Urothelium cell line (cell line): ENCODE measurements at regions not wholly inside any gene's neighbourhood (a gene's known extent, or its start where the extent isn't known, plus 50 kb on each side); places are given as distances from the start of the nearest gene placed in this dataset.

Source experiments
- DNase-seq: peaks from one replicate; pipeline ENCODE4 v3.0.0; 2011; ENCODE audit warnings: low spot score, mixed read lengths
- FAIRE-seq: peaks from 2 replicates; lab custom pipeline; 2011; peaks lifted over from hg19 to GRCh38; lab: Jason Lieb, UNC

DNA sequence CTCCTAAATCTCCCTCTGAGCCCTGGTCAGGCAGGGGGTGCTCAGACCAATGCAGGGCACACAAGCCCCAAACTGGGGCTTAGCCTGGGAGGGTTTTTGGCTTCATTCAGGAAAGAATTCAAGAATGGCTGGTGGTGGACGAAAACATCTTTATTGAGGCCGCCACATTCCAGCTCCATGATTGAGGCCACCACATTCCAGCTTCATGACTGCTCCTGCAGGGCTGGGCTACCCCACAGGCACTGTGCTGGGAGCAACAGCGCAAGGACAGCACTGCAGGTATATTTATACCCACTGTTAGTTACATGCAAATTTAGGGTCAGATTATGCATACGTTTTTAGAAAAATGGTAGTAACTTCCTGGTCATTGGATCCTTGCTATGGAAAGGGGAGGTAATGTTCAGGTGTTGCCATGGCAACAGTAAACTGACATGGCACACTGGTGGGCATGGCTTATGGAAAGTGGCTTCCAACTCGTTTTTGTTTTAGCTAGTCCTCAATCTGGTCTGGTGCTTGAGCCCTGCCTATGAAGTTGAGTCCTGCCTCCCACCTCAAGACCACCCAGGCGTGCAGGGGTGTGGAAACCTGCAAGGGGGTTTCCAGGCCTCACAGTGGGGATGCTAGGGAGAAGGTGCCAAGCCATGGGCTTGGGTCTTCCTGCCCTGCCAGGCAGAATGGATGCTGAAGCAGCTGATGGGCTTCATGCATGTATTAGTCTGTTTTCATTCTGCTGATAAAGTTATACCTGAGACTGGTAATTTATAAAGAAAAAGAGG is 348.7 kb upstream of the AJAP1 start:
- FAIRE-seq (no peak), DNase-seq (peak; percentile 62)

DNA sequence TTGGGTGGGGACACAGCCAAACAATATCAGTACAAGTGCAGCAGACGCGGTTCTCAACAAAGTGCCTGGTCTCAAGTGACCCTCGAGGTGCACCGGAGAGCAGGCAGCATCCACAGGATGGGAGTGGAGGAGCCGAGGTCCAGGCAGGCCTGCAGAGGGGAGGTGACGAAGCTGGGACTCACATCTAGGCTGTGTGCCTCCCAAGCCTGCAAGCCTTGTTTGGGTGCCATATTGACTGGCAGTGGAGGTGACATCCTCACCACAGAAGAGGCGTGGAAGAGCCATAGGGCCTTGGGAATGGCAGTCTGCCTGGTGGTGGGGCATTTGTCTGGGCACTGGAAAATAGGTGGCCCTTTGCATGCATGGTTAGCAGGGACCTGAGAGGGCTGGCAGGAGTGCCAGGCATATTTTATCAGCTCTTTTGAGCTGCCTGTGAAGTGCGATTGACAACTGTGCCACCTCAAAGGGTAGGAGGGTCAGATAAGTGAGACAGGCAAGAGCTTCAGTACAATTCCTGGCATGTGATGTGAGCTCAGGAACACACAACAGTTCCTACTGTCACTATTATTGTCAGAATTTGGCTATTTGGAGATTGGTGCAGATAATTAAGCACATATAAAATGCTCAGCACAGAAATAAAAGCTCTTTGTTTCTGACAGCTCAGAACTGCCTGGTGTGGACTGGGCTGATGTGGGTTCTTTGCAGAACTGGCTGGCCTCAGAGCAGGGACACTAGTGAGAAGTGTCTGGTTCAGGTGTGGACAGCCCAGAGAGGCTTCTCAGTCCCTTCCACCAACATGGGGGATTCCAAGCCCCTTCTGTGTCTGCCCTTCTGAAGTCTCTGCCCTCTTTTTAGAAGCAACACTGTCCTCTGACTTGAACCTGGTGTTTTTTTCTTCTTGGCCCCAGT is 347.6 kb upstream of the AJAP1 start:
- FAIRE-seq (no peak), DNase-seq (no peak)

DNA sequence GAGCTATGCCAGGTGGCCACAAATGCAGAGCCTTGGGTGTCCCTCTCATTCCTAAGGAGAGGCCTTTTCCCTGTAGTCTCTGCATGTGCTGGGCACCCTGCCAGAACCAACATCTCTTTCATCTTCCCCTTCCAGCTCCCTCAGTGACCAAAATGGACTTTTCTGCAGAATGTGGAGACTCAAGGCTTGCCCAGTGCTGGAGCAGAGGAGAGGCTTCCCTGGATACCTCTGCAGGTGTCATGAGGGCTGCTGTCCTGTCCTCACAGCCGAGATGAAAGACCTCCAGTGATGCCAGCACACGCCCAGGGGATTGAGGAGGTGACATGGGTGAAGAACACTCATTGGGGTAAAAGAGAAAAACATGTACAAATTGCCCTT is 347.0 kb upstream of the AJAP1 start:
- FAIRE-seq (no peak), DNase-seq (no peak)

DNA sequence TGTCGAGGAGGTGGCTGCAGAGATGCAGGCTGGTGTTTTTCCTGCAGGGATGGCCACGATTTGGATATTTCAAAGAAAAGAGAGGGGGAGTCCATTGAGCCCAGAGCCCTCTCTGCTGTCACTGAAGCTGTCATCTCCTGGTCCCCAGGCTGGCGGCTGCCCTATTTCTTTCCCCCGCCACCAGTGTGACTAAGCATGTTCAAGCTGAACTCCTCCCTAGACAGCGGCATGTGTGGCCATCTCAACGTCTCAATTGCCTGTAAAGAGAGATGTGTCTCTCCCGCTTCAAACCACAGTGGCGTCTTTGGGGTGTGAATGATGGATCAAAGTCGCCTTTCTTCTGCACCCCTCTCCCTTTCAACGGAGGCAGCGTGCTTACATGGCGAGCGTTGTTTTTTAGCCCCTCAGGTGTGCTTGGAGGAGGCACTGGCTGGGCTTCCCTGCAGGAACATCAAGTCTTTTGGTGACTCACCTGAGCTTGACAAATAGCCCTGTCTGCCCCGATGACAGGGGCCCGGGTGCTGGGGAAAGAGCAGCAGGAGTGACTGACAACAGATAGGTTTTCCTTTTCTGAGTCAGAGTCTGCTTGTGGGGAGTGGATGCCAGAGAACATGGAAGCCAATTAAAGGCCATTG is 346.4 kb upstream of the AJAP1 start:
- DNase-seq = no peak
- FAIRE-seq = no peak

DNA sequence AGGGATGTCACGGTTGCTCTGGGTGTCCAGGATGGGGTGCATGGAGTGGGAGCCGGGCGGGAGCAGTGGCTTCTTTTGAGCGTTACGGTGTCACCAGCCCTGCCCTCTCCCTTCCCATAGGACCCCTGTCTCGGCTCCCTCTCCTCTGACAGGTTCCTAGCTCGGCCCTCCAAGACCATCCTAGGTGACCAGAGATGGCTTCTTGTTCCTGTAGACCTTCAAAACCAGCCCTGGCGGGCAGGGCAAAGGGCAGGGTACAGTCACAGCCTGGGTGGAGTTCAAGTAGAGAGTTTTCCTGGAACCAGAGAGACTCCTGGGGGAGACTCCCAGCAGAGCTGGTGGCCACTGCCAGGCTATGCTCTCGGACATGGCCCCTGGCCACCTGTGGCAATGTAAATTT is 345.6 kb upstream of the AJAP1 start:
- FAIRE-seq (no peak), DNase-seq (no peak)

DNA sequence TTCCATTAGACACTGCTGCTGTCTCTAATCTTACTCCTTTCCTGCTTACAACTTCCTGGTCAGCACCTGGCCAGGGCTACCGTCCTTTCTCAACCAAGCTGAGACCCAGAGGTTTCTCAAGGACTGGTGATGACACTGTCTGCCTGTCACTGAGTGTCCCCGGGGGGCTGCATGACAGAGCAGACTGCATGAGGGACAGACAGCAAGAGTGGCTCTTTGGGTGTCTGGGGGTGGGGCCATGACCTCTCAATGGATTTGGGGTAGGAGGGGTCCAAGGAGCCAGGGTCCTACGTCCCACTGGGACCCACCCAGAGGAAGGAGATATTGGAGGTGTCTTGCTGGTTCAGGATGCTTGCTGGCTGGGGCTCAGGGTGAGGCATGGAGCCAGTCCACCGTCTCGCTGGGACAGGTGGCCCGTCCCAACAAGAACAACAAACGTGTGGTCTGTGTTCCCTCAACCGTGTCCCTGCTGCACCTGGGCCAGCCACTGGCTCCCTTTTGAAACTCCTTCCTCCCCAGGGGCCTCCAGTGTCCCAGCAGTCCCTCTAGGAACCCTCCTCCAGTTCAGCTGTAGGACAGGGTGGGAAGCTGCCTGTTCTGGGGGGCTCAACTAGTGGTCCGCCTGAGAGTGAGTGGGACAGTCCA is 344.6 kb upstream of the AJAP1 start:
- FAIRE-seq (no peak), DNase-seq (no peak)

DNA sequence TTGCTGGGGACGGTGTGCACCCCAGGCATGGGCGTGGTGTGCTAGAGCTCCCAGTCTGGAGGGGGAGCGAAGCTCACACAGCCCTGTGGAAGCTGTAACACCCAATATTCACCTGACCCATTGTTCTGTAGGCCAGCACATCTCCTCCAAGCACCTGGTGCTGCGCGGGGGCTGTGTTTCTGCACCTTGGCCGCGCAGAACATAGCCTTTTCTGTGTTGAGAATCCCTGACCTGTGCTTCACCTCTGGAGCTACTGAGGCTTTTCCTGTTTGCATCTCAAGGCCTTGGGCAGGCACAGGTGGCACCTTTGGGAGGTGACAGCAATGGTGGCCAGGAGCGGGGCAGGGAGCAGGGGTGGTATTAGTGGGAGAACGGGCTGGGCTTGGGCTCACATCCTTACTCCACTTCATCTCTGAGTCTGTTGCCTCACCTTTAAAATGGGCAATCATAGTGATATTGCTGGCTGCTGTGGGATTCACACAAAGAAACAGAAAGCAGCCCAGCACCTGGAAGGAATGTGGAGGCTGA is 343.9 kb upstream of the AJAP1 start:
- FAIRE-seq (no peak), DNase-seq (no peak)

DNA sequence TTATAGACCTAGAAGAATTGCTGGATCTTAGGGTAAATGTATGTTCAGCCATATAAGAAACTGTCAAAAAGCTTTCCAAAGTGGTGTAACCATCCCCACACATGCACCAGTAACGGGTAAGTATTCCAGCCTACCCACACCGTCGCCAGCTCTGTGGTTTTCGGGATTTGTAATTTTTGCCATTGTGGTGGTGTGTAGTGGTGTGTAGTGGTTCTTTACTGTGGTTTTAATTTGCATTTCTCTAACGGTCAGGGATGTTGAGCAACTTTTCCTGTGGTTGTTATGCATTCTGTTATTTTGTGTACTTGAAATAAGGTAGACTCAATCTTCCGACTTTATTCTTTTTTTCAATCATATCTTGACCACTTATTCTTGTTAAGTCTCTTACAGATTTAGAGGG is 342.4 kb upstream of the AJAP1 start:
- DNase-seq (no peak), FAIRE-seq (no peak)

DNA sequence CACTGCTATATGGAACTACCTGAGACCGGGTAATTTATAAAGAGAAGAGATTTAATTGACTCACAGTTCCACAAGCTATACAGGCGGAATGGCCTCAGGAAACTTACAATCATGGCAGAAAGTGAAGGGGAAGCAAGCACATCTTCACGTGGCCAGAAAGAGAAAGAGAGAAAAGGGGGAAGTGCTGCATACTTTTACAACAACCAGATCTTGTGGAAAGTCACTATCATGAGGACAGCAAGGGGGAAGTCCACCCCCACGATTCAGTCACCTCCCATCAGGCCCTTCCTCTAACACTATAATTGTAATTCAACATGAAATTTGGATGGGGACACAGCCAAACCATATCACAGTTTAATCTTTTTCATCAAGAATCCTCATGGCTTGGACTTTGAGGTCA is 339.2 kb upstream of the AJAP1 start:
- no peak for FAIRE-seq
- no peak for DNase-seq

DNA sequence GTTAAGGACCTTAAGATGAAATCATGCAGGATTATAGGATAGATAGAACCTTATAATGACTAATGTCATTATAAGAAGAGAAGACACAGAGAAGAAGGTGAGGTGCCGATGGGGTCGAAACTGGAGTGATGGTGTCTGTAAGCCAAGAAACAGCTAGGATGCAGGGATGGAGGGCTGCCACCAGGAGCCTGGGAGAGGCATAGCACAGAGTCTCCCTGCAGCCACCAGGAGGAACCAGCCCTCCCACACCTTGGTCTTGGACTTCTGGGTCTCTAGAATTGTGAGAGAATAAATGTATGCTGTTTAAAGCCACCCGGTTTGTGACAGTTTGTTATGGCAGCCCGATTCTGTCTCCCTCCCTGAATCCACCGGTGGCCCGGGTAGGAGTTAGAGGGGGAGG is 337.2 kb upstream of the AJAP1 start:
- FAIRE-seq (no peak), DNase-seq (no peak)

DNA sequence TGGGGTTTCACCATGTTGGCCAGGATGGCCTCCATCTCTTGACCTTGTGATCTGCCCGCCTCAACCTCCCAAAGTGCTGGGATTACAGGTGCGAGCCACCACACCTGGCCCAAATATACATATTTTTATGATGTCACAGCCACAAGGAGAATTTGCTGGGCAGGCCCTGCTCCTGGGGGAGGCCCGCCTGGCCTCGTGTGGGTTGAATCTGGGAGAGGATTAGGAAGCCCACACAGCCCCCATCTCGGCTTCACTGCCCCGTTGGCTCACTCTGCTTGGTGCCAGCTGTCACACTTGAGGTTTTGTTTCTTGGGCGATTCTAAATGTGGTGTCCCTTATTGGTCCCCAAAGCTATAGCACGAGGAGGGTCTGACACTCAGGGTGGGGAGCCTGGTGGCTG is 335.7 kb upstream of the AJAP1 start:
- DNase-seq (no peak), FAIRE-seq (no peak)

DNA sequence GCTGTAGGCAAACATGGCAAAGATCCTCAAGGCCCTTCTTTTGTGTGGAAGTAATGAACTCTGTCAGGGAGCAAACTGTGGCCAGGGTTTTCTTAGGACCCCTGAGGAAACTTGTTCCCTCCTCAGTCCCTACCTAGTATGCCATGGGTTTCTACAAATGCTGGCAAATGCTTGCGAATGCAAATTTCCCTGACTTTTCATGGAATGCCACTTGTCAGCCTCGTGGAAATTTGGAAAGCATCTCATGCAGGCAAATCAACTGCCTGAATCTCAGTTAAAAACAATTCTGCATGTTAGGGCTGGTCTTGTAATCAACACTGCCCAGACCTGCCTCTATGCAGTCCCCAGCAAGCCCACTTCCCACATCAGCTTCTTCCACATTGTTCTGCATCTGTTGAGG is 334.9 kb upstream of the AJAP1 start:
- DNase-seq (no peak), FAIRE-seq (no peak)

DNA sequence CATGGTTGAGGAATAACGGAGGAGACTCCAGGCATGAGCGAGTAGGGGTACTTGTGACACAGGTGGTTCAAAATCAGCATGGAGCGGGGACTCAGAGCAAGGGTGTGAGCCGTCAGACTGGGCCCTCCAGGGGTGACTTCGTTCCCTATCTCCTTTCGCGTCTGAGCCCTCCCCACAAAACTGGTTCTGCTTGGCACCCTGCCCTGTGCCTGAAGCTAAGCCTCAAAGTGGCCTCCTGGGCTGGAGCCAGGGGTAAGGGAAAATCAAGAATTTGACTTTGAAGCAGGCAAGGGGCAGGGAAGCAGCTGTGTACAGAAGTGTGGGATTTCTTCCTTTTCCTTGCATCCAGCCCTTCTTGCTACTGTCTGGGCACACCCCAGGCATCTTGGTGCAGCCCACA is 331.5 kb upstream of the AJAP1 start:
- FAIRE-seq (no peak), DNase-seq (no peak)

DNA sequence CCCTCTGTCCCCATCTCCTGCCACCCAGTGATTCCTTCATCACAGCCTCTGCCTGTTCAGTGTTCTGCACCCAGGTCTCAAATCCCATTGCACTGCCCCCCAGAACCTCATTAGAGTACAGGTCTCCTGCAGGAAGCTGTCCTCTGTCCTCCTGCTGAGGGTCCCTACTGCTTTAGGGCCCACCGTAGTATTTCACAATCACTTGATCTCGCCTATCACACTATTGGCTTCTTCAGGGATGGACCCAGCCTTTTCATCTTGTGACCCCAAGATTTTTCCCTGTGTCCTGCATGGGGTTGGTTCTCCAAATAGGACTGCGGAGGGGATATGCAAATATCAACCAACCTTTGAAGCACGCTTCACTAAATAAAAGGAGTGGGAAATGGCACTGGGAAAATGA is 331.1 kb upstream of the AJAP1 start:
- FAIRE-seq (no peak), DNase-seq (no peak)

DNA sequence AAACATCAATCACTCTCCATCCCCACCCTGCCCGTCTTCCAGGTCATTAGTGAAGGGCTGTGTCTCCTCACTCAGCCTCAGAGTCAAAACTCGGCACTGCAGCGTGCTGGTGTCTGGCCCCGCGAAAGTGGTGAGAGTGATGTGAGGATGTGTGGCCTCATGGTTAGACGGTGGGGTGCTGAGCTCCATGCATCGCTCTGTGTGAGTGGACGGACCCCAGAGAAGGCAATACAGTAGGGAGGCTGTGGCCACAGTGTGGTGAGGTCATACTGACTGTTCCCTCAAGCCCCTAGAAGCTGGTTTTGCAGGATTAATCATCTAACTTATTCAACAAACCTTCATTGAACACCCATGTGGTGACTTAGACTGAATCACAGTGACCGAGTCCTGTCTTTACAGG is 329.9 kb upstream of the AJAP1 start:
- FAIRE-seq = no peak

DNA sequence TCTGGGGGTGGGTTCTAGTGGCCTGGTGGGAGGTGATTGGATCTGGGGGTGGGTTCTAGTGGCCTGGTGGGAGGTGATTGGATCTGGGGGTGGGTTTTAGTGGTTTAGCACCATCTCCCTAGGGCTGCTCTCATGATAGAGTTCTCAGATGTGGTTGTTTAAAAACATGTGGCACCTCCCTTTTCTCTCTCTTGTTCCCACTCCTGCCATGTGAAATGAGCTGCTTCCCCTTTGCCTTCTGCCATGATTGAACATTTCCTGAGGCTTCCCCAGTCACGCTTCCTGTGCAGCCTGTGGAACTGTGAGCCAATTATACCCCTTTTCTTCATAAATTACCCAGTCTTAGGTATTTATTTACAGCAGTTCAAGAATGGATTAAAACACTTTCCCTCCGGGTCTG is 327.3 kb upstream of the AJAP1 start:
- FAIRE-seq (no peak), DNase-seq (no peak)

More for the DNA sequence above, 329.9 kb upstream of the AJAP1 start:
- no peak for DNase-seq

DNA sequence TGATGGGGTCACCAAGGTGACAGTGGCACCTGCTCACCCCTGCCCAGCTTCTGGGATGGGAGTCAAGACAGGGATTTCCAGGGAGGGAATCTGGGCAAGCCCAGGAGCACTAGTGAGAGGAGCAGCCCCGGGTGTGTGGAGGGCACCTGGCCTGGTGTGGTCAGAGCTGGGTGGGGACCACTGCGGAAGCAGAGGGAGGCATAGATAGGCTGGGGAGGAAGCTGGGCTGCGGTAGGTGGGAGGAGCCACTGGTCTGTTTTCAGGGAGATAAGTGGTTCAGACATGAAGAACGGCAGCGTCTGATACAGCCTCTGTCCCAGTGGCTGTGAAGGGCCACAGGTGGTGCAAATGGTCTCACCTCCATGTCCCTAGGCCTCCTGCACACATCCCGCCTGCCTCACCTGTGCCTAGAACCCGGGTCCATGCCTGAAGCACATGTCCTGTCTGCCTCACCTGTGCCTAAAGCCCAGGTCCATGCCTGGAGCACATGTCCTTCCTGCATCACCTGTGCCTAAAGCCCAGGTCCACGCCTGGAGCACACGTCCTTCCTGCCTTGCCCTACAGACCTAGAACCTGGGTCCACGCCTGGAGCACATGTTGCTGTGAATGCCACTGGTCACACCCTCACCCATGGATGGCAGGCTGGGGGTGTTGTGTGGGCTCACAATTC is 325.9 kb upstream of the AJAP1 start:
- FAIRE-seq = no peak
- DNase-seq = no peak

DNA sequence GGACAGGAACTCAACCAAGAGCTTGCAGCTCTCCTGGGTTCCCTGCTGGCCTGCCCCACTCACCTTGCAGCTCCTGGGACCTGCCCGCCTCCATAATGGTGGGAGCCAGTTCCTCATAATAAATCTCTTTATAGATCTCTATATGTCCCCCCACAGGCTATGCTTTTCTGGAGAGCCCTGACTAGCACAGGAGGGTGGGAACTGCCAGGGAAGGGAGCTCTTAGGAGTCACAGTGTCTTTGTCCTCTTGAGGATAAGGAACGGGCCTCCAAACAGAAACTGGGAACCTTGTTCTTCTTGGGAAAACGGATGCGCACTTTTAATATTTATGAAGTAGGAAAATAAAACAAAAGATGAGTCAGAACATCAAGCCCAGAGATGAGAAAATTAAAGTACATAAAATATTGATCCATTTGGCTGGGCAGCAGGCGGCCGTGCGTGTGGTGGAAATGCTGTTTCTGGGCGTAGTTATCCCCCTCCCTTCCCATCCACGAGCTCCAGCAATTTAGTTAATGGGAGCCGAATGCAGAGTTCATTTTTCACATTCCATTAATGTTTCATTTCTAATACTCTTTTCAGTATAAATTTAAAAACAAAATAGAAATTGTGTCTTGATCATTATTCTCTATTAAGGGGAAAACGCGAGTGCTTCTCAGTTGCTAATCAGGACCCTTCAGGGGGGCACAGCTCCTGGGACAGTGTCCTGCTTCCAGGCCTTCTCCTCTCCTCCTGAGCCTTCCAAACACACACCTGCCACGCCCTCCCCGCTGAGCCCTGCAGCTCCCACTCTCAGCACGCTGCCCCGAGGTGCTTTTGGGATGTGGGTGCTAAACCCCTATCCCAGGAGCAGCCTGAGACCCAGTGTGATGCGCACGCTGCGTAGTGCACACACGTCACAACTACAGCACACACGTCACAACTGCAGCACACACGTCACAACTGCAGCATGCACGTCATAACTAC is 323.3 kb upstream of the AJAP1 start:
- FAIRE-seq (no peak), DNase-seq (no peak)

DNA sequence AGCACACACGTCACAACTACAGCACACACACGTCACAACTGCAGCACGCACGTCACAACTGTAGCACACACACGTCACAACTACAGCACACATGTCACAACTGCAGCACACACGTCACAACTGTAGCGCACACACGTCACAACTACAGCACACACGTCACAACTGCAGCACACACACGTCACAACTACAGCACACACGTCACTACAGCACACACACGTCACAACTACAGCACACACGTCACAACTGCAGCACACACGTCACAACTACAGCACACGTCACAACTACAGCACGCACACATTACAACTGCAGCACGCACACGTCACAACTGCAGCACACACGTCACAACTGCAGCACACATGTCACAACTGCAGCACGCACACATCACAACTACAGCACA is 322.6 kb upstream of the AJAP1 start:
- no peak for DNase-seq
- FAIRE-seq = peak; percentile 98
